HG03045 (cell line): ENCODE measurements at regions not wholly inside any gene's neighbourhood (a gene's known extent, or its start where the extent isn't known, plus 50 kb on each side); places are given as distances from the start of the nearest gene placed in this dataset.

Source experiments
- ATAC-seq: cut with Tn5 transposase; IDR thresholded peaks from one replicate; pipeline ENCODE4 v1.9.1; 2021; ENCODE audit warnings: mild to moderate bottlenecking, moderate library complexity; ENCODE audit not compliant: unreplicated experiment

GRCh38 chr13:97134364-97135095, 87.6 kb upstream of the MBNL2 start:
- ATAC-seq, result no peak

GRCh38 chr13:97135883-97136282, 86.2 kb upstream of the MBNL2 start:
- ATAC-seq, result no peak

GRCh38 chr13:97136418-97136817, 85.7 kb upstream of the MBNL2 start:
- ATAC-seq, result no peak

- ATAC-seq, result no peak
These were observed 82.4 kb upstream of the MBNL2 start for GRCh38 chr13:97139691-97140090.

- ATAC-seq, result no peak
These were observed 82.0 kb upstream of the MBNL2 start for GRCh38 chr13:97140131-97140530.

GRCh38 chr13:97140611-97141010, 81.5 kb upstream of the MBNL2 start:
- no peak for ATAC-seq

GRCh38 chr13:97141097-97141496, 81.0 kb upstream of the MBNL2 start:
- no peak for ATAC-seq

GRCh38 chr13:97141564-97142005, 80.5 kb upstream of the MBNL2 start:
- ATAC-seq, result peak; percentile 96

GRCh38 chr13:97142452-97142851, 79.7 kb upstream of the MBNL2 start:
- no peak for ATAC-seq

- ATAC-seq, result no peak
These were observed 77.1 kb upstream of the MBNL2 start for GRCh38 chr13:97145057-97145456.

- ATAC-seq, result no peak
These were observed 73.2 kb upstream of the MBNL2 start for GRCh38 chr13:97148894-97149293.

- no peak for ATAC-seq
These were observed 61.7 kb upstream of the MBNL2 start for GRCh38 chr13:97160421-97160820.

GRCh38 chr13:97161582-97162231, 60.4 kb upstream of the MBNL2 start:
- ATAC-seq, result no peak

GRCh38 chr13:97165502-97166425, 56.4 kb upstream of the MBNL2 start:
- no peak for ATAC-seq

- no peak for ATAC-seq
These were observed 51.0 kb upstream of the MBNL2 start for GRCh38 chr13:97171136-97171535.
